ENCODE measurements at regions not wholly inside any gene's neighbourhood (a gene's known extent, or its start where the extent isn't known, plus 50 kb on each side); places are given as distances from the start of the nearest gene placed in this dataset.

DNA sequence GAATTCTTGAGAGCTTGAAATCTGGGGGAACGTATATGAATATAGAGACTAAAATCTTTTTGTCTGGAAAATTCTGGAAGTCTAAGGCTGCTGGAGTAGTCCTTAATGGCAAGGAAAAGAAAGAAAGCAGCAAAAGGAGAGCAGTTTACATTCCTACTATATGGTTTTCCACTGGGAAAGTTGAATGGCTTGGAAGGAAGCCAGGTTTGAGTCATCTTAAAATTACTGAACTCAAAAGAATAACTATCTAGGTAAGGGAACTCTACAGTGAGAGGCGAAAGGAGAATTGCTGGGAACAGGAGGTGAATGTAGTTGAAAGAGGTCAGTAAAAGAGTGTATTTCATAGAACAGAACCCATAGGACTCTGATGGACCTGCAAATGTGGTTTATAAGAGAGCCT lies 258.1 kb upstream of the EDIL3 start:
- ChIA-PET POLR2A (ENCODE audit: partially characterized antibody) (no interaction called here), CTCF (ENCODE audit: partially characterized antibody) (no interaction called here)
- Histone ChIP-seq H2BK15ac (ENCODE audit: low read length) (no peak overlapping the region), H3K9me3 (ENCODE audit: insufficient read depth in 2 of 2, low read depth in 1 of 2, low read length in 1 of 2) (no peaks in the 10 kb centered on the region; a peak in 1 of 4 replicates), H3K23ac (ENCODE audit: insufficient read length) (no peak overlapping the region), H2BK120ac (replicated peaks; ENCODE audit: low read depth, low read length) (no peak overlapping the region), H3K56ac (replicated peaks; ENCODE audit: insufficient read length, low read depth, low read length) (no peak overlapping the region), H4K8ac (ENCODE audit: extremely low read depth, insufficient read depth, low read length) (no peak overlapping the region), H2AFZ (ENCODE audit: low read length) (no peak overlapping the region), H2BK20ac (ENCODE audit: low read length) (no peak overlapping the region), H3K23me2 (ENCODE audit: low read depth, low read length) (no peaks in the 10 kb centered on the region), H3K79me2 (ENCODE audit: control insufficient read depth in 1 of 2, insufficient read depth in 2 of 2, low read length in 2 of 2) (no peaks in the 10 kb centered on the region), H3K4ac (replicated peaks; ENCODE audit: insufficient read length, low read depth, low read length) (no peak overlapping the region), H3K79me1 (ENCODE audit: low read depth, low read length) (no peaks in the 10 kb centered on the region), H4K20me1 (replicated peaks in 1 of 2; ENCODE audit: control insufficient read depth in 1 of 2, insufficient read depth in 2 of 2, low read length in 2 of 2) (no peaks in the 10 kb centered on the region), H4K5ac (ENCODE audit: insufficient read length, low read depth, low read length) (no peak overlapping the region), H3K18ac (ENCODE audit: extremely low read depth, low read length) (no peak overlapping the region), H3K9ac (replicated peaks in 1 of 4; ENCODE audit: extremely low read depth in 1 of 4, low read depth in 3 of 4, low read length in 3 of 4) (no peak overlapping the region), H3K4me2 (ENCODE audit: insufficient read depth in 1 of 2, low read depth in 2 of 2, low read length in 2 of 2) (no peak overlapping the region), H2BK5ac (ENCODE audit: low read depth, low read length) (no peak overlapping the region), H3K27me3 (replicated peaks in 1 of 4; ENCODE audit: control insufficient read depth in 3 of 4, extremely low read depth in 1 of 4, insufficient read depth in 3 of 4, low read length in 3 of 4) (no peaks in the 10 kb centered on the region), H3K4me1 (replicated peaks in 1 of 4; ENCODE audit: control insufficient read depth in 3 of 4, insufficient read depth in 4 of 4, low read length in 3 of 4) (0 out of 7 replicates have a peak, but pooled peaks cover 0 to 2% (median 0%) of the 10 kb centered on the region in 4 experiments), H2BK12ac (ENCODE audit: low read depth, low read length) (no peak overlapping the region), H3K36me3 (ENCODE audit: control insufficient read depth in 2 of 4, insufficient read depth in 4 of 4, low read length in 3 of 4) (no peaks in the 10 kb centered on the region), H3K4me3 (ENCODE audit: extremely low read depth in 1 of 4, insufficient read depth in 2 of 4, low read depth in 3 of 4, low read length in 4 of 4) (no peak overlapping the region), H3K27ac (ENCODE audit: low read depth, low read length) (no peak overlapping the region), H4K91ac (replicated peaks; ENCODE audit: insufficient read length, low read length) (no peak overlapping the region), H2AK5ac (ENCODE audit: low read depth, low read length) (no peak overlapping the region), H3K14ac (ENCODE audit: insufficient read length) (no peak overlapping the region)
- 93% methylated on average over 2 of the region's 2 CpGs; no CpG with 5 or more reads in 1 of the 2 experiments for WGBS, 2 experiments (ENCODE audit: extremely low coverage in 1 of 2, insufficient coverage in 1 of 2, insufficient read length in 1 of 2, insufficient replicate concordance in 2 of 2, low coverage in 1 of 2, low lambda C conversion rate in 2 of 2, missing lambda C conversion rate in 1 of 2)
- DNase-seq (ENCODE audit: low read depth in 1 of 2, low spot score in 2 of 2), result no peak
- FAIRE-seq, result no peak
- TF ChIP-seq RAD21 (IDR thresholded peaks at IDR 0.05 in 1 of 2, conservative IDR thresholded peaks at IDR 0.05 in 1 of 2; ENCODE audit: low read depth in 2 of 2, low read length in 2 of 2), result no peak
- no peak for TF ChIP-seq TCF12 (IDR thresholded peaks at IDR 0.05; ENCODE audit: low read depth, low read length)
- TF ChIP-seq JUND (IDR thresholded peaks at IDR 0.05; ENCODE audit: low read length), result no peak
- TF ChIP-seq POLR2AphosphoS5 (IDR thresholded peaks at IDR 0.05; ENCODE audit: low read depth, low read length), result no peak
- no peak for TF ChIP-seq POLR2A (IDR thresholded peaks at IDR 0.05; ENCODE audit: control extremely low read depth in 1 of 2, low read depth in 2 of 2, low read length in 2 of 2)
- no peak for TF ChIP-seq RFX5 (IDR thresholded peaks at IDR 0.05; ENCODE audit: borderline replicate concordance, low read depth, low read length)
- no peak for TF ChIP-seq PHF8 (conservative IDR thresholded peaks at IDR 0.05; ENCODE audit: low read depth, low read length)
- TF ChIP-seq, protein P1, sequence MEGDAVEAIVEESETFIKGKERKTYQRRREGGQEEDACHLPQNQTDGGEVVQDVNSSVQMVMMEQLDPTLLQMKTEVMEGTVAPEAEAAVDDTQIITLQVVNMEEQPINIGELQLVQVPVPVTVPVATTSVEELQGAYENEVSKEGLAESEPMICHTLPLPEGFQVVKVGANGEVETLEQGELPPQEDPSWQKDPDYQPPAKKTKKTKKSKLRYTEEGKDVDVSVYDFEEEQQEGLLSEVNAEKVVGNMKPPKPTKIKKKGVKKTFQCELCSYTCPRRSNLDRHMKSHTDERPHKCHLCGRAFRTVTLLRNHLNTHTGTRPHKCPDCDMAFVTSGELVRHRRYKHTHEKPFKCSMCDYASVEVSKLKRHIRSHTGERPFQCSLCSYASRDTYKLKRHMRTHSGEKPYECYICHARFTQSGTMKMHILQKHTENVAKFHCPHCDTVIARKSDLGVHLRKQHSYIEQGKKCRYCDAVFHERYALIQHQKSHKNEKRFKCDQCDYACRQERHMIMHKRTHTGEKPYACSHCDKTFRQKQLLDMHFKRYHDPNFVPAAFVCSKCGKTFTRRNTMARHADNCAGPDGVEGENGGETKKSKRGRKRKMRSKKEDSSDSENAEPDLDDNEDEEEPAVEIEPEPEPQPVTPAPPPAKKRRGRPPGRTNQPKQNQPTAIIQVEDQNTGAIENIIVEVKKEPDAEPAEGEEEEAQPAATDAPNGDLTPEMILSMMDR (IDR thresholded peaks at IDR 0.05; ENCODE audit: control extremely low read depth in 1 of 3, insufficient read depth in 1 of 3, low read depth in 1 of 3, low read length in 3 of 3), result no peak
- no peak for TF ChIP-seq GABPA (IDR thresholded peaks at IDR 0.05; ENCODE audit: borderline replicate concordance, insufficient read depth, low read length)
- TF ChIP-seq YY1 (IDR thresholded peaks at IDR 0.05; ENCODE audit: low read depth, low read length), result no peak
- no peak for TF ChIP-seq BRCA1 (IDR thresholded peaks at IDR 0.05; ENCODE audit: low read depth, low read length)
- TF ChIP-seq EP300 (IDR thresholded peaks at IDR 0.05; ENCODE audit: borderline replicate concordance in 1 of 2, low read depth in 2 of 2, low read length in 2 of 2), result no peak

Data from H1 (cell line).